ENCODE measurements at regions not wholly inside any gene's neighbourhood (a gene's known extent, or its start where the extent isn't known, plus 50 kb on each side); places are given as distances from the start of the nearest gene placed in this dataset.

DNA sequence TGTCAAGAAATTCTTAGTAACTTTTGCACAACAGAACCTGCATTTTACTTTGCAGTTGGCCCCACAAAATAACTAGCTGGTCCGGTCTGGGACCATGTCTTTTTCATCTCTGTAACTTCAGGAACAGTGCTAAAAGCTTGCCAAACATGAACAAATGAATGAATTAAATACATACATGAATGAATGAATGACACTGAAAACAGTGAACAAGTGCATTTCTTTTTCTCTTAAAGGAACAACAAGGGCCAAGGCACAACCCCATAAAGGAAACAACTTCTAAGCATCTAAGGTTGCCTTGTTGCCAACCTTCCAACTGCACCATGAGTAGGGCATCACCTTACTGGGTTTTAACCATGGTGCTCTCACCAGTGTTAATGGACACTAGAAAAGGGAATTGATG is 534.4 kb upstream of the PKN2 start:
- TF ChIP-seq POLR2A (IDR thresholded peaks at IDR 0.05; ENCODE audit: low read length) (no peak), GATA1 (IDR thresholded peaks at IDR 0.05; ENCODE audit: low read depth, low read length) (no peak)

All from erythroblast (primary cell).